IPS-11a (cell line): ENCODE measurements at regions not wholly inside any gene's neighbourhood (a gene's known extent, or its start where the extent isn't known, plus 50 kb on each side); places are given as distances from the start of the nearest gene placed in this dataset.
"Not testable (repeated sequence)": the region's sequence is repeated elsewhere in the genome, so short reads cannot be mapped to it uniquely, and the experiment has no call there.

Experiments used
- H3K4me3 ChIP-seq: one replicate; pipeline ENCODE4 v1.5.1; 2013; ENCODE audit warnings: low read depth, low read length, control low read depth

DNA sequence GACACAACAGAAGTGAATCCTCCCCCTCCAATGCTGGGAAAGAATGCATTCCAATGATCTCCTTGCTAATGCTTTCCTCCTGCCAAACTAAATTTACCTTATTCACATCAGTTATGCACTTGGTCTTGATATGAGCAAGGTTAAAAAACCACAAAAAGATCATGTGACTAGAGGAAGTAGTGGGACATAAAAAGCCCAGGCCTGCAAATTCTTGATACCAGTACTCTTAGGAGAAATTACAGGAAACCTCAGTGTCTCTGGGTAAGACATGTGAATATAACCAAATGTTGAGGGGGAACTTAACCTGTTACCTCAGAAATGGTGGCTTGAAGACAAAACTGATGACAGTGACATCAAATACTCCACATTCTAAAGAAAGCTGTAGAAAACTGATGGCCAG lies 427.1 kb downstream of the RPS29 start:
- H3K4me3 ChIP-seq, result no peak overlapping the region

- no peak overlapping the region for H3K4me3 ChIP-seq
Measured at GRCh38 chr14:49139593-49139992, 446.6 kb downstream of the RPS29 start.

GRCh38 chr14:49134940-49135339 lies 451.2 kb downstream of the RPS29 start:
- H3K4me3 ChIP-seq, result no peak overlapping the region

DNA sequence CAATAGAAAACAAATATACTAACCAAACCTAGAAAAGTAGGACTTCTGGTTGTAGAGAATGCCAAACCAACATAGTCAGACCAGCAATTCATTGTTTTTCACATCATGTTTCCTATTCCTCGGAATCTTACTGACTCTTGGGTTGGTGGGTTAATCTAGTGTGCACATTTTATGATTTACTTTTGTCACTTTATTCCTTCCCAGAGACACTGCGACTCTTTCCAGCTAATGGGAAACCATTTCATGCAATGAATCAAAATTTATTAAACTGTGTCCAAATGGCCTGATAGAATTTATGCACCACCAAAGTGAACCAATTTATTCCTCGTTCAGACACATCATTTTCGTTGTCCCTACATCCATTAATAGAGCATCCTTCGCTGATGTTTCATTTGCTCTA lies 464.9 kb downstream of the RPS29 start:
- no peak overlapping the region for H3K4me3 ChIP-seq

DNA sequence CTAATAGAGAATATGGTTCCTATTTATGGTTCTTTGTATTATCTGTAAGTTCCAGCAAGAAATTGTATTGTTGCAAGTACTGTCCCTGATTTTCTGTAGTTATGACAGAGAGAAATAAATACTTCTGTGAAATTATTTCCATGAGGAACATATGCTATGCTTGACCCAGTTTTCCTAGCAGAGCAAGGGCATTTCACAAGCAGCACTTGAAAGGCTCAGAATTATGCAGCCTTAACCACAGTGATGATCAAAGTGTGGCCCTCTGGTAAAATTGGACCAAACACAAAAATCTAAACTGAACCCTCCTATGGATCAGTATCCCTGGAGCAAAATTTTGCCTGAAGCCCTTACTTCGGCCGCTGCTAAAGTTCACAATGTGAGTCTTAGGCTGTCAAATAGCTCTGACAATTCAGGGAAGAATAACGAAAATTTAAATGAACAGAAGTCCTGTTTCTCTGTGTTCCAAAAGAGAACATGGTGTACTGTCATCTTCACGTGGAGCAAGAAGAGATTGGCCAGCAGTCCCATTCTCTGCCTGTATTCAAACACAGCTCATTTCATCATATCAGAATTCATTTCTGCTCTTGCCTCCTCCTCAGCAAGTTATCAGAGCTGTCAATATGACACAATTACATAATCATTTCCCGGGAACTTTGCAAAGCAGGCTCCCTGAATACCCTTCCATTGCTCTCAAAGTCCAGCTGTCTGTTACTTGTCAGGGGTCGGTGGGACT lies 471.9 kb downstream of the RPS29 start:
- no peak overlapping the region for H3K4me3 ChIP-seq

DNA sequence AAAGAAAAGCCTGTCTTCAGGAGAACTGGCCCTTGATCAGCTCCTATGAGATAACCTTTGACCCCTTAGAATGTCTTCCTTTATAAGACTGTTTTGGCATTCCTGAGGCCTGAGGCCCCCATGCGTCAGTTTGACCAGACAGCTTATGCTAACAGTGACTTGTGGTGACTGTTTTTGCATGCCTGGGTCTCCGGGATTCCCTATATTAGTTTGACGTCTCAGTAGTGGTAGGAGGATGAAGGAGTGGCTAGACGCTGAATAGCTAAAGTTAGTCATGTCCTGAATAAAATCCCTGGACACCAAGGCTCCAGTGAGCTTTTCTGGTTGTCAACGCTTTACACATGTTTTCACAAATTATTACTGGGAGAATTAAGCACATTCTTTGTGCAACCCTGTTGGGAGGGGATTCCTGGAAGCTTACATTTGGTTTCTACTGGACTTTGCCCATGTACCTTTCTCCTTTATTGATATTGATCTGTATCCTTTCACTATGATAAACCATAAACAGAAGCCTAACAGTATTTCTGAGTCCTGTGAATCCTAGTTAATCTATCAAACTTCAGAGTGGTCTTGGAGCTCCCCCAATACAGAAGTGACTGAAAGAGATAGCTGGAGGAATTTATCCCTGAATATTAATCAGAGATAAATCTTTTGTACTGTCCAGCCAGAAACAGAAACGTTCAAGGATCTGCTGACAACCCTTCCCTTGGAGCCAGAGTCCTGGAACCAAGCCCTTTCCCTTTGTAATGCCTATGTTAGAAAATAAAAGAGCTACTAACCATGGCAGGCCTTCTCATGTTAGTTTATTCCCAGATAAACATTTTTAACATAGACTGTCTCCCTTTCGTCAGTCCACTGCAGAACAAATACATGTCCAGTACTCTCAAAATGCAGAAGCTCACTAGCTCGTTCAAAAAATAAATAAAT lies 479.2 kb downstream of the RPS29 start:
- no peak overlapping the region for H3K4me3 ChIP-seq

- H3K4me3 ChIP-seq, result no peak overlapping the region
Measured at GRCh38 chr14:49105956-49106355, 480.2 kb downstream of the RPS29 start.

DNA sequence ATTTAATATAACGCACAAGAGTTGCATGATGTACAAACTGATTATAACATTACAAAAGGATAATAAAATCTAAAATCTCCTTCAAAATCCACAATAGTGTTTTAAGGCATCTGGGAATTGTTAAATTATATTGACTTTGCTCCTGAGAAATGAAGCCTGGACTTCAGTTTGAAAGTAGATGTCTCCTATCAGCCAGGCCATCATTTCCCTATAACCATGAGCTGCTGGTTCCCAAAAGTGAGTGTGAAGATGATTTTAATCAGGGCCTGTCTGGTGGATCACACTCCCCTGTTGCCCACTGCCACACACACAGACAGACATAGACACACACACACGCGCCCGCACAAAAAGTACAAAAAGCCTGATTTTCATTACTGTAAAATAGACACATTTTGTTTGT lies 480.7 kb downstream of the RPS29 start:
- no peak overlapping the region for H3K4me3 ChIP-seq

GRCh38 chr14:49092345-49092744 lies 493.8 kb downstream of the RPS29 start:
- no peak overlapping the region for H3K4me3 ChIP-seq

DNA sequence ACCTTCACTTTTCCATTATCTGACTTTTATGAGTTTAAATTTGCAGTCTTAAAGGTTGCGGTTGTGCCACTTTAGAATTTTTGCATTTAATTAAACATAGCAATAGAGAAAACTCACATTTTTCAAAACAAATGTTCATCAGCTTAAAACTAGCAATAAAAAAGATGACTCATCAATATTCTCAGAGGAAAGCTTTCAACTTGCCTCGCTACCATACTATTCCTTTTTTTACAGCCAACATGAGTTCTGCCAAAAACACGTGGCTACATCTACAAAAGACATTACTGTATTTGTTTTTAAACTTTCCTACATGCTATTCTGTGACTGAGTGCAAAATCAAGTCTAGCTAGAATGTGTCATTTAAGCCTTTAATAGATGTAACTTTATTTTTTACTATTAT lies 497.1 kb downstream of the RPS29 start:
- H3K4me3 ChIP-seq, result no peak overlapping the region

DNA sequence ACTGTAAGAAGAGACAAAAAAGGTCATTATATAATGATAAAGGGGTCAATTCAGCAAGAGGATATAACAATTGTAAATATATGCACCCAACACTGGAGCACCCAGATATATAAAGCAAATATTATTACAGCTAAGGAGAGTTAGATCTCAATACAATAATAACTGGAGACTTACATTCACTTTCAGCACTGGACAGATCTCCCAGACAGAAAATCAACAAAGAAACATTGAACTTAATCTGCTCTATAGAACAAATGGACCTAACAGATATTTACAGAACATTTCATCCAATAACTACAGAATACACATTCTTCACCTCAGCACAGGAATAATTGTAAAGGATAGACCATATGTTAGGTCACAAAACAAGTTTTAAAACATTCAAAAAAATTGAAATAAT lies 512.9 kb downstream of the RPS29 start:
- not testable (repeated sequence) for H3K4me3 ChIP-seq

DNA sequence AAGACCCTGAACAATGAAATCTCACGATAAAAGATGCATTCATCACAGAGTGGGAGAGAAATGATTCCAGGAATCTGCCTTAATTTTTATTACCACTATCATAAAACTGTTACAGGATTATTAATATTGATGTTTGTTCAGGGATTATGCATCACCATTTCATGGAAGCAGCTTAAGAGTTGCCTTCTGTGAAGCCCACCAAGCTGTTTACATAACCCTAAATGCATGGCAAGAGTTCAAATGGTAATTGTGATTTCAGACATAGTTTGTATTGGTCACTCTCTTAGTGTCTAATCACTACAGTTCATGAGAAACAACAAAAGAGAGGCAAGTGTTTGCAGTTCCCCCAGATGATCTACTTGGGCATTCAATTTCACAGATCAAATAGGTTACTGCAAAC lies 527.7 kb downstream of the RPS29 start:
- no peak overlapping the region for H3K4me3 ChIP-seq

DNA sequence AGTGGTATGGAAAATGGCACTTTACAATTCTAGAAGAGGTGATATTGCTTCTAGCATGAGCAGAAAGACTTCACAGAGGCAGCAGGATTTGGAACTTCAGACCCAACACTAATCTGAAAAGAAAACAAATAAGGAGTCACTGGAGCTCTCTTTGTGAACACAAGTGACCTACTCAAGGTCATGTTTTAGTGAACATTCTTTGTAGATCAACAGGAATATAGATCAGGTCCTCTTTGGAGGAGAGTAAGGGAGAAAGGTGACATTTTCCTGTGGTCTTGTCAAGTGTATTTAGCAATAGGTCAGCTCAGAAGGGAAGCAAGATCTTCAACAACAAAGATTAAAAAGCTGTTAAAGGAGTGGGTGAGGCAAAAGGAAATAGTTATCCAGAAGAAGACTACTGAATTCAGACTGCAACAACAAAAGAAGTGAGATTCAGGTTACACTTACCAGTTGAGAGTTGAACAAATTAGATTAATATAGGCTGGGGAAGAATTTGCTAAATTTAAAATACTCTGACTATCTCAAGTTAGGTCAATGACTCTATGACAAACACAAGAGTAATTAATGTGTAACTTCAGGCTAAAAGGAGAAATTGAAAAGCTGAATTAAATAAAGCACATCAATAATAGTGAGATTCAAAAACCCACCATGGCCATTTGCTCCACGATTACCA lies 528.2 kb downstream of the RPS29 start:
- no peak overlapping the region for H3K4me3 ChIP-seq

GRCh38 chr14:49056021-49056420 lies 530.2 kb downstream of the RPS29 start:
- H3K4me3 ChIP-seq, result no peak overlapping the region

GRCh38 chr14:49052521-49052920 lies 533.7 kb downstream of the RPS29 start:
- no peak overlapping the region for H3K4me3 ChIP-seq

GRCh38 chr14:49051328-49052060 lies 534.7 kb downstream of the RPS29 start:
- no peak overlapping the region for H3K4me3 ChIP-seq

DNA sequence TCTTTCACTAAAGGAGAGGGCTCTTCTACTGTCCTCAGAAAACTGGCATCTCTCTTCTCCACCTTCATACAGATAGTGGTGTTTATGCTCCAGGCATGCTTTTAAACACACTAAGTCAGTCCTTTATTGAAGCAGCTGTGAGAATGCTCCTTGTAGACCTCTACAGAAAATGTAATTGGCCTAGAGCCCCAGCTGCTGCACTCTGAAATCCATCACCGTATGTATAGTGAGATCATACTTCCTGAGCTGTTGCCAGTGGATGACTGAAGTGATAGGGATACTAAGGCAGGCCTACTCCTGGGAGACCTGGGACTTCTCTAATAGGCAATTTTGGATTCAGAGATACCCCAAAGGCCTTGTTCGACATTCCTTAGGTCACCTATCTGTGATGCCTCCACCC lies 535.4 kb downstream of the RPS29 start:
- no peak overlapping the region for H3K4me3 ChIP-seq

- no peak overlapping the region for H3K4me3 ChIP-seq
Measured at GRCh38 chr14:49049711-49050110, 536.5 kb downstream of the RPS29 start.

DNA sequence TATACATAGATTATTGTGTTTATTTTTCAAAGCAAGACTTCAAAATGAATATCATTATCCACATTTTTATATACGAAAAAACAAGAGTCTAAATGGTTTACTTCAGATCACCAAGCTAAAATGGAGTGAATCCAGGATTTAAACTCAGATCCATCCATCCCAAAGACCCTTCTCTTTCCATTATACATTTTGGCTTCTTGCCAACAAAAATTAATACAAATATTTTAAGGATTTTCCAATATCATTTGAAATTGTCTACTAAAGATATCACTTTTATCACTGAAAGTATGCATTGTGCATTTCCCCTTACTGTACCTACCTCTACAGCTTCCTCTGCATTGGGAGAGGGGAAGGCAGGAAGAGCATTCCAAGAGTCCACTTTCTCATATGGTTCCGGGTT lies 541.2 kb downstream of the RPS29 start:
- H3K4me3 ChIP-seq, result no peak overlapping the region

- no peak overlapping the region for H3K4me3 ChIP-seq
Measured at GRCh38 chr14:49036984-49037516, 549.1 kb downstream of the RPS29 start.

- no peak overlapping the region for H3K4me3 ChIP-seq
Measured at GRCh38 chr14:49036266-49036665, 549.9 kb downstream of the RPS29 start.
